OCI-LY7 (cell line): ENCODE measurements at regions not wholly inside any gene's neighbourhood (a gene's known extent, or its start where the extent isn't known, plus 50 kb on each side); places are given as distances from the start of the nearest gene placed in this dataset.

Experiments used
- BruUV-seq: library from RNA; stranded (reverse); fragments of 400-500 nt; replicated peaks from 2 replicates; lab custom pipeline; 2021; lab: Mats Ljungman, UMichigan
- CTCF ChIA-PET: fragments of 300-600 bp; sonication (Branson Sonifier 250); formaldehyde crosslinking; loops from one replicate; lab custom pipeline; 2022; ENCODE audit warnings: antibody characterized with exemption; ENCODE audit not compliant: unreplicated experiment; lab: Charles Lee
- POLR2A ChIA-PET: fragments of 300-600 bp; sonication (Branson Sonifier 250); formaldehyde crosslinking; loops from one replicate; lab custom pipeline; 2022; ENCODE audit warnings: antibody characterized with exemption; lab: Charles Lee
- DNase-seq: peaks from one replicate; pipeline ENCODE4 v3.0.0-alpha.2; 2015; ENCODE audit warnings: low spot score
- H2AFZ ChIP-seq: fragments of 200-600 bp; sonication (generic), shearing (Covaris generic); 2 replicates; pipeline ENCODE4 v1.6.1; 2014; ENCODE audit warnings: mild to moderate bottlenecking, antibody characterized with exemption, low read length, moderate library complexity
- H3K27ac ChIP-seq: fragments of 200-600 bp; sonication (generic); 2 replicates; pipeline ENCODE4 v1.5.1; 2014; ENCODE audit warnings: mixed run types, low read depth, mild to moderate bottlenecking, moderate library complexity, low read length, inconsistent platforms; ENCODE audit not compliant: poor library complexity, severe bottlenecking
- H3K36me3 ChIP-seq: fragments of 200-600 bp; sonication (generic); 2 replicates; pipeline ENCODE4 v1.6.1; 2014; ENCODE audit warnings: mild to moderate bottlenecking, antibody characterized with exemption, low read length, moderate library complexity, mixed read lengths; ENCODE audit not compliant: insufficient read depth
- H3K4me1 ChIP-seq: fragments of 200-600 bp; sonication (generic); 2 replicates; pipeline ENCODE4 v1.5.1; 2014; ENCODE audit warnings: mild to moderate bottlenecking, low read length; ENCODE audit not compliant: insufficient read depth, poor library complexity, severe bottlenecking
- H3K4me2 ChIP-seq: fragments of 200-600 bp; sonication (generic); 2 replicates; pipeline ENCODE4 v1.6.1; 2014; ENCODE audit warnings: mild to moderate bottlenecking, low read length
- H3K4me3 ChIP-seq: fragments of 200-600 bp; sonication (generic); 2 replicates; pipeline ENCODE4 v1.5.1; 2014; ENCODE audit warnings: mild to moderate bottlenecking, low read depth, low read length; ENCODE audit not compliant: poor library complexity, severe bottlenecking
- H3K79me2 ChIP-seq: fragments of 200-600 bp; sonication (generic); 2 replicates; pipeline ENCODE4 v1.6.1; 2016; ENCODE audit warnings: low read depth, mild to moderate bottlenecking, low read length, moderate library complexity, mixed read lengths; ENCODE audit not compliant: insufficient read depth
- H3K9me2 ChIP-seq: fragments of 200-600 bp; sonication (generic); 2 replicates; pipeline ENCODE4 v1.6.1; 2016; ENCODE audit warnings: mild to moderate bottlenecking, low read length, mixed read lengths; ENCODE audit not compliant: insufficient read depth
- H3K9me3 ChIP-seq: fragments of 200-600 bp; sonication (generic); 2 replicates; pipeline ENCODE4 v1.6.1; 2014; ENCODE audit warnings: mild to moderate bottlenecking, mixed run types, low read length, mixed read lengths
- H4K20me1 ChIP-seq: fragments of 200-600 bp; sonication (generic); 2 replicates; pipeline ENCODE4 v1.6.1; 2014; ENCODE audit warnings: mild to moderate bottlenecking, antibody characterized with exemption, low read length, moderate library complexity, mixed read lengths; ENCODE audit not compliant: insufficient read depth
- CTCF ChIP-seq: fragments of 200-600 bp; sonication (generic); conservative IDR thresholded peaks from 2 replicates; pipeline ENCODE4 v1.5.1; 2014; ENCODE audit warnings: mild to moderate bottlenecking, antibody characterized with exemption, low read length, moderate library complexity, mixed read lengths
- EZH2phosphoT487 ChIP-seq: fragments of 200-600 bp; sonication (generic); IDR thresholded peaks from 2 replicates; pipeline ENCODE4 v1.6.1; 2018; ENCODE audit warnings: low read depth, borderline replicate concordance, mild to moderate bottlenecking, mixed run types, antibody characterized with exemption, low read length, moderate library complexity, mixed read lengths
- intact Hi-C: fragments of 100-400 bp; cut with micrococcal nuclease; formaldehyde crosslinking; loops from one replicate; pipeline ENCODE4 v1.10.0; 2022; ENCODE audit not compliant: unreplicated experiment

GRCh38 chr7:106400923-106401322, 116.1 kb upstream of the NAMPT start:
- H4K20me1 ChIP-seq = no peaks in the 10 kb centered on the region
- no peak overlapping the region for H3K4me2 ChIP-seq
- H3K36me3 ChIP-seq = no peaks in the 10 kb centered on the region
- no peak overlapping the region for H3K27ac ChIP-seq
- no TSS peak for BruUV-seq
- no peaks in the 10 kb centered on the region for H3K79me2 ChIP-seq
- no peak for DNase-seq
- H3K9me2 ChIP-seq = no peaks in the 10 kb centered on the region
- H3K4me3 ChIP-seq = no peak overlapping the region
- H3K4me1 ChIP-seq = no peaks in the 10 kb centered on the region
- TF ChIP-seq EZH2phosphoT487 (no peak), CTCF (no peak)
- CTCF ChIA-PET = no interaction called here
- H3K9me3 ChIP-seq = no peaks in the 10 kb centered on the region
- intact Hi-C loops = no loop called here
- POLR2A ChIA-PET = no interaction called here
- H2AFZ ChIP-seq = no peak overlapping the region

GRCh38 chr7:106398786-106399185, 114.0 kb upstream of the NAMPT start:
- Histone ChIP-seq H3K27ac (no peak overlapping the region), H2AFZ (no peak overlapping the region), H3K4me1 (no peaks in the 10 kb centered on the region), H4K20me1 (no peaks in the 10 kb centered on the region), H3K9me3 (no peaks in the 10 kb centered on the region), H3K4me2 (no peak overlapping the region), H3K4me3 (no peak overlapping the region), H3K9me2 (no peaks in the 10 kb centered on the region), H3K36me3 (no peaks in the 10 kb centered on the region), H3K79me2 (no peaks in the 10 kb centered on the region)
- ChIA-PET CTCF (no interaction called here), POLR2A (no interaction called here)
- no peak for TF ChIP-seq EZH2phosphoT487
- TF ChIP-seq CTCF = no peak
- BruUV-seq = no TSS peak
- intact Hi-C loops = no loop called here
- DNase-seq = no peak

GRCh38 chr7:106397994-106398393, 113.2 kb upstream of the NAMPT start:
- intact Hi-C loops = no loop called here
- H3K27ac ChIP-seq = no peak overlapping the region
- BruUV-seq = no TSS peak
- no peak overlapping the region for H3K4me3 ChIP-seq
- H4K20me1 ChIP-seq = no peaks in the 10 kb centered on the region
- H3K9me2 ChIP-seq = no peaks in the 10 kb centered on the region
- TF ChIP-seq EZH2phosphoT487 (no peak), CTCF (no peak)
- H3K79me2 ChIP-seq = no peaks in the 10 kb centered on the region
- H3K36me3 ChIP-seq = no peaks in the 10 kb centered on the region
- DNase-seq = no peak
- no peaks in the 10 kb centered on the region for H3K4me1 ChIP-seq
- H3K9me3 ChIP-seq = no peaks in the 10 kb centered on the region
- no peak overlapping the region for H2AFZ ChIP-seq
- H3K4me2 ChIP-seq = no peak overlapping the region
- ChIA-PET POLR2A (no interaction called here), CTCF (no interaction called here)
